GM23338 (cell line): ENCODE measurements at regions not wholly inside any gene's neighbourhood (a gene's known extent, or its start where the extent isn't known, plus 50 kb on each side); places are given as distances from the start of the nearest gene placed in this dataset.

Experiments used
- ATAC-seq: fragments of 200-7000 bp; cut with Tn5 transposase; 3 replicates; pipeline ENCODE4 v1.9.1; 2020
- DNase-seq: peaks from one replicate; pipeline ENCODE4 v3.0.0-alpha.2; 2015; ENCODE audit warnings: low spot score
- H2AFZ ChIP-seq: fragments of 200-600 bp; sonication (generic); 2 replicates; pipeline ENCODE4 v1.8.0; 2016; ENCODE audit warnings: antibody characterized with exemption, mild to moderate bottlenecking, moderate library complexity
- H3F3A ChIP-seq: fragments of 200-600 bp; sonication (generic); replicated peaks from 2 replicates; pipeline ENCODE4 v1.8.0; 2017; ENCODE audit warnings: antibody characterized with exemption, mixed run types, low read depth
- H3K27ac ChIP-seq: fragments of 200-600 bp; sonication (generic); 2 replicates; pipeline ENCODE4 v1.6.1; 2016; ENCODE audit warnings: low read depth
- H3K27me3 ChIP-seq: fragments of 200-600 bp; sonication (generic); 2 replicates; pipeline ENCODE4 v1.8.0; 2016; ENCODE audit warnings: mild to moderate bottlenecking, mixed run types, moderate library complexity; ENCODE audit not compliant: insufficient read depth
- H3K36me3 ChIP-seq: fragments of 200-600 bp; sonication (generic); 2 replicates; pipeline ENCODE4 v1.8.0; 2016; ENCODE audit warnings: mild to moderate bottlenecking; ENCODE audit not compliant: insufficient read depth
- H3K4me1 ChIP-seq: fragments of 200-600 bp; sonication (generic); 2 replicates; pipeline ENCODE4 v1.8.0; 2016; ENCODE audit warnings: mild to moderate bottlenecking, moderate library complexity; ENCODE audit not compliant: insufficient read depth
- H3K4me2 ChIP-seq: fragments of 200-600 bp; sonication (generic); 2 replicates; pipeline ENCODE4 v1.7.1; 2017; ENCODE audit warnings: mixed run types
- H3K4me3 ChIP-seq: fragments of 200-600 bp; sonication (generic); 2 replicates; pipeline ENCODE4 v1.6.1; 2016; ENCODE audit warnings: mixed run types
- H3K79me2 ChIP-seq: fragments of 200-600 bp; sonication (generic); replicated peaks from 2 replicates; pipeline ENCODE4 v1.8.0; 2017; ENCODE audit warnings: mild to moderate bottlenecking; ENCODE audit not compliant: insufficient read depth
- H3K9me2 ChIP-seq: fragments of 200-600 bp; sonication (generic); 2 replicates; pipeline ENCODE4 v1.8.0; 2017; ENCODE audit not compliant: insufficient read depth
- H4K20me1 ChIP-seq: fragments of 200-600 bp; sonication (generic); replicated peaks from 2 replicates; pipeline ENCODE4 v1.8.0; 2017; ENCODE audit warnings: mild to moderate bottlenecking; ENCODE audit not compliant: insufficient read depth
- H3K27ac Mint-ChIP-seq: 2 replicates; pipeline ENCODE4 v1.8.0; 2020; ENCODE audit warnings: inconsistent platforms, mild to moderate bottlenecking, moderate library complexity, mixed read lengths
- H3K27me3 Mint-ChIP-seq: 3 replicates; pipeline ENCODE4 v1.8.0; 2022; ENCODE audit warnings: low read depth, mild to moderate bottlenecking, moderate library complexity, mixed read lengths, inconsistent platforms; ENCODE audit not compliant: insufficient read depth, poor library complexity
- H3K36me3 Mint-ChIP-seq: 3 replicates; pipeline ENCODE4 v1.8.0; 2021; ENCODE audit warnings: low read depth, mild to moderate bottlenecking, inconsistent platforms, moderate library complexity, mixed read lengths
- H3K4me1 Mint-ChIP-seq: 3 replicates; pipeline ENCODE4 v1.8.0; 2020; ENCODE audit warnings: mild to moderate bottlenecking, inconsistent platforms, mixed read lengths
- H3K4me3 Mint-ChIP-seq: 3 replicates; pipeline ENCODE4 v1.8.0; 2021; ENCODE audit warnings: moderate library complexity, mild to moderate bottlenecking, inconsistent platforms, mixed read lengths
- H3K9me3 Mint-ChIP-seq: 3 replicates; pipeline ENCODE4 v1.8.0; 2020; ENCODE audit warnings: moderate library complexity, mild to moderate bottlenecking, inconsistent platforms, mixed read lengths
- CREB1 ChIP-seq: fragments of 250-450 bp; sonication (Bioruptor Pico); IDR thresholded peaks from 2 replicates; pipeline ENCODE4 v1.5.0; 2020; ENCODE audit warnings: low read depth, mild to moderate bottlenecking, moderate library complexity
- EZH2phosphoT487 ChIP-seq: fragments of 200-600 bp; sonication (generic); IDR thresholded peaks from one replicate; pipeline ENCODE4 v1.8.1; 2018; ENCODE audit warnings: antibody characterized with exemption; ENCODE audit not compliant: unreplicated experiment
- NANOG ChIP-seq: IDR thresholded peaks from 2 replicates; pipeline ENCODE4 v1.6.1; 2016; ENCODE audit warnings: antibody characterized with exemption, borderline replicate concordance
- POLR2AphosphoS5 ChIP-seq: IDR thresholded peaks from 2 replicates; pipeline ENCODE4 v1.6.1; 2016; ENCODE audit warnings: antibody characterized with exemption, low read depth
- STAT1 ChIP-seq: IDR thresholded peaks from one replicate; pipeline ENCODE4 v1.6.1; 2016; ENCODE audit warnings: antibody characterized with exemption; ENCODE audit not compliant: unreplicated experiment
- ZNF331 ChIP-seq: fragments of 250-450 bp; sonication (Bioruptor Pico); IDR thresholded peaks from 2 replicates; pipeline ENCODE4 v1.5.0; 2020; ENCODE audit warnings: low read depth, mild to moderate bottlenecking, moderate library complexity
- TF ChIP-seq, protein P1 (sequence below): IDR thresholded peaks from 2 replicates; pipeline ENCODE4 v1.6.1; 2016; ENCODE audit warnings: antibody characterized with exemption
- TF ChIP-seq, protein P2 (sequence below): fragments of 250-450 bp; sonication (Bioruptor Pico); IDR thresholded peaks from 2 replicates; pipeline ENCODE4 v1.5.0; 2020; ENCODE audit warnings: mild to moderate bottlenecking, moderate library complexity

DNA sequence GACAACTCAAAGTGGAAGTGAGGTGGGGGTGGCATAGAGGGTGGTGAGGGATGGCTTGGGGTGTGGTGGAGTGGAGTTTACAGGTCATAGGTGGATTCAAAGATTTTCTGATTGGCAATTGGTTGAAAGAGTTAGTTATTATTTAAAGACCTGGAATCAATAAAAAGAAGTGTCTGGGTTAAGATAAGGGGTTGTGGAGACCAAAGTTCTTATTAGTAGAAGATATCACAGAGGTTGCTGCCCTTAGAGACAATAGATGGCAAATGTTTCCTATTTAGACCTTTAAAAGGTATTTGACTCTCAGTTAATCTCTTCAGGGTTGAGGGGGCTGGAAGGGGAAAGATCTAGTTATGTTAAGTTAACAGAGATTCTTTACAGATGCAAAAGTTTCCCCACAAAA is 412.3 kb upstream of the TBL1XR1 start (continued):
- no peak for TF ChIP-seq EZH2phosphoT487
- TF ChIP-seq, protein P1, sequence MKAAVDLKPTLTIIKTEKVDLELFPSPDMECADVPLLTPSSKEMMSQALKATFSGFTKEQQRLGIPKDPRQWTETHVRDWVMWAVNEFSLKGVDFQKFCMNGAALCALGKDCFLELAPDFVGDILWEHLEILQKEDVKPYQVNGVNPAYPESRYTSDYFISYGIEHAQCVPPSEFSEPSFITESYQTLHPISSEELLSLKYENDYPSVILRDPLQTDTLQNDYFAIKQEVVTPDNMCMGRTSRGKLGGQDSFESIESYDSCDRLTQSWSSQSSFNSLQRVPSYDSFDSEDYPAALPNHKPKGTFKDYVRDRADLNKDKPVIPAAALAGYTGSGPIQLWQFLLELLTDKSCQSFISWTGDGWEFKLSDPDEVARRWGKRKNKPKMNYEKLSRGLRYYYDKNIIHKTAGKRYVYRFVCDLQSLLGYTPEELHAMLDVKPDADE: no peak
- no peak for TF ChIP-seq POLR2AphosphoS5
- no peak for TF ChIP-seq NANOG
- TF ChIP-seq STAT1: no peak
- TF ChIP-seq, protein P2, sequence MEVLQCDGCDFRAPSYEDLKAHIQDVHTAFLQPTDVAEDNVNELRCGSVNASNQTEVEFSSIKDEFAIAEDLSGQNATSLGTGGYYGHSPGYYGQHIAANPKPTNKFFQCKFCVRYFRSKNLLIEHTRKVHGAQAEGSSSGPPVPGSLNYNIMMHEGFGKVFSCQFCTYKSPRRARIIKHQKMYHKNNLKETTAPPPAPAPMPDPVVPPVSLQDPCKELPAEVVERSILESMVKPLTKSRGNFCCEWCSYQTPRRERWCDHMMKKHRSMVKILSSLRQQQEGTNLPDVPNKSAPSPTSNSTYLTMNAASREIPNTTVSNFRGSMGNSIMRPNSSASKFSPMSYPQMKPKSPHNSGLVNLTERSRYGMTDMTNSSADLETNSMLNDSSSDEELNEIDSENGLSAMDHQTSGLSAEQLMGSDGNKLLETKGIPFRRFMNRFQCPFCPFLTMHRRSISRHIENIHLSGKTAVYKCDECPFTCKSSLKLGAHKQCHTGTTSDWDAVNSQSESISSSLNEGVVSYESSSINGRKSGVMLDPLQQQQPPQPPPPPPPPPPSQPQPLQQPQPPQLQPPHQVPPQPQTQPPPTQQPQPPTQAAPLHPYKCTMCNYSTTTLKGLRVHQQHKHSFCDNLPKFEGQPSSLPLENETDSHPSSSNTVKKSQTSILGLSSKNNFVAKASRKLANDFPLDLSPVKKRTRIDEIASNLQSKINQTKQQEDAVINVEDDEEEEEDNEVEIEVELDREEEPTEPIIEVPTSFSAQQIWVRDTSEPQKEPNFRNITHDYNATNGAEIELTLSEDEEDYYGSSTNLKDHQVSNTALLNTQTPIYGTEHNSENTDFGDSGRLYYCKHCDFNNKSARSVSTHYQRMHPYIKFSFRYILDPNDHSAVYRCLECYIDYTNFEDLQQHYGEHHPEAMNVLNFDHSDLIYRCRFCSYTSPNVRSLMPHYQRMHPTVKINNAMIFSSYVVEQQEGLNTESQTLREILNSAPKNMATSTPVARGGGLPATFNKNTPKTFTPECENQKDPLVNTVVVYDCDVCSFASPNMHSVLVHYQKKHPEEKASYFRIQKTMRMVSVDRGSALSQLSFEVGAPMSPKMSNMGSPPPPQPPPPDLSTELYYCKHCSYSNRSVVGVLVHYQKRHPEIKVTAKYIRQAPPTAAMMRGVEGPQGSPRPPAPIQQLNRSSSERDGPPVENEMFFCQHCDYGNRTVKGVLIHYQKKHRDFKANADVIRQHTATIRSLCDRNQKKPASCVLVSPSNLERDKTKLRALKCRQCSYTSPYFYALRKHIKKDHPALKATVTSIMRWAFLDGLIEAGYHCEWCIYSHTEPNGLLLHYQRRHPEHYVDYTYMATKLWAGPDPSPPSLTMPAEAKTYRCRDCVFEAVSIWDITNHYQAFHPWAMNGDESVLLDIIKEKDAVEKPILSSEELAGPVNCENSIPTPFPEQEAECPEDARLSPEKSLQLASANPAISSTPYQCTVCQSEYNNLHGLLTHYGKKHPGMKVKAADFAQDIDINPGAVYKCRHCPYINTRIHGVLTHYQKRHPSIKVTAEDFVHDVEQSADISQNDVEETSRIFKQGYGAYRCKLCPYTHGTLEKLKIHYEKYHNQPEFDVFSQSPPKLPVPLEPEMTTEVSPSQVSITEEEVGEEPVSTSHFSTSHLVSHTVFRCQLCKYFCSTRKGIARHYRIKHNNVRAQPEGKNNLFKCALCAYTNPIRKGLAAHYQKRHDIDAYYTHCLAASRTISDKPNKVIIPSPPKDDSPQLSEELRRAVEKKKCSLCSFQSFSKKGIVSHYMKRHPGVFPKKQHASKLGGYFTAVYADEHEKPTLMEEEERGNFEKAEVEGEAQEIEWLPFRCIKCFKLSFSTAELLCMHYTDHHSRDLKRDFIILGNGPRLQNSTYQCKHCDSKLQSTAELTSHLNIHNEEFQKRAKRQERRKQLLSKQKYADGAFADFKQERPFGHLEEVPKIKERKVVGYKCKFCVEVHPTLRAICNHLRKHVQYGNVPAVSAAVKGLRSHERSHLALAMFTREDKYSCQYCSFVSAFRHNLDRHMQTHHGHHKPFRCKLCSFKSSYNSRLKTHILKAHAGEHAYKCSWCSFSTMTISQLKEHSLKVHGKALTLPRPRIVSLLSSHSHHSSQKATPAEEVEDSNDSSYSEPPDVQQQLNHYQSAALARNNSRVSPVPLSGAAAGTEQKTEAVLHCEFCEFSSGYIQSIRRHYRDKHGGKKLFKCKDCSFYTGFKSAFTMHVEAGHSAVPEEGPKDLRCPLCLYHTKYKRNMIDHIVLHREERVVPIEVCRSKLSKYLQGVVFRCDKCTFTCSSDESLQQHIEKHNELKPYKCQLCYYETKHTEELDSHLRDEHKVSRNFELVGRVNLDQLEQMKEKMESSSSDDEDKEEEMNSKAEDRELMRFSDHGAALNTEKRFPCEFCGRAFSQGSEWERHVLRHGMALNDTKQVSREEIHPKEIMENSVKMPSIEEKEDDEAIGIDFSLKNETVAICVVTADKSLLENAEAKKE: no peak
- TF ChIP-seq CREB1 (CRISPR knock-in tag): no peak

DNA sequence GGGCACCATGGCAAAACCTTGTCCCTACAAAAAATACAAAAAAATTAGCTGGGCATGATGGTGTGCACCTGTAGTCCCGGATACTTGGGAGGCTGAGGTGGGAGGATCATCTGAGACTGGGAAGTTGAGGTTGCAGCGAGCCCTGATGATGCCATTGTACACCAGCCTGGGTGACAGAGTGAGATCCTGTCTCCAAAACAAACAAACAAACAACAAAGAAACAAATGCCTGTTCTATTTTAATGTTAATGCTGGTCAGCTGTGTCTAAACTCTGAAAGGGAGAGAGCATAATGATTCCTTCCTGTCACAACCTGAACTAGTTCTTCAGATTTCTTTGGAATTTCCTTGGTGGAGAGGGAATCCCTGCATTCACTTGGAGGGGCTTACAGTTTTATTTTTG is 413.0 kb upstream of the TBL1XR1 start:
- ATAC-seq: peak; percentile 71
- no peaks in the 10 kb centered on the region for H4K20me1 ChIP-seq
- H3K79me2 ChIP-seq: no peaks in the 10 kb centered on the region
- peak; percentile 79 for DNase-seq
- TF ChIP-seq ZNF331 (CRISPR knock-in tag) (no peak), NANOG (peak; percentile 33; the same call in 1 of the 2 replicates)
- TF ChIP-seq, protein P1: no peak
- H3K4me3 ChIP-seq: no peak overlapping the region
- H3K4me2 ChIP-seq: no peak overlapping the region
- peak overlapping the region; percentile 92 for H3K27ac ChIP-seq
- no peaks in the 10 kb centered on the region for H3K27me3 ChIP-seq
- Mint-ChIP-seq H3K27ac (peak overlapping the region; percentile 87), H3K4me1 (peaks cover 57% of the 10 kb centered on the region), H3K27me3 (peaks cover 5% of the 10 kb centered on the region), H3K36me3 (peaks cover 3% of the 10 kb centered on the region; the same call in 1 of the 3 replicates), H3K9me3 (no peaks in the 10 kb centered on the region; the same call in 1 of the 3 replicates), H3K4me3 (no peak overlapping the region)
- peaks cover 3% of the 10 kb centered on the region; the same call in 1 of the 2 replicates for H3K9me2 ChIP-seq
- 0 out of 2 replicates have a peak, but pooled peaks cover 6% of the 10 kb centered on the region for H3F3A ChIP-seq
- no peak overlapping the region for H2AFZ ChIP-seq
- H3K4me1 ChIP-seq: peaks cover 43% of the 10 kb centered on the region
- H3K36me3 ChIP-seq: no peaks in the 10 kb centered on the region
